Activated CD4-positive, alpha-beta T cell treated with anti-CD3 and anti-CD28 coated beads, Interleukin-2, amount 10 ng/mL, durations not matched to agents 7 days and 5 days (primary cell): ENCODE measurements at regions not wholly inside any gene's neighbourhood (a gene's known extent, or its start where the extent isn't known, plus 50 kb on each side); places are given as distances from the start of the nearest gene placed in this dataset.
"Not testable (repeated sequence)": the region's sequence is repeated elsewhere in the genome, so short reads cannot be mapped to it uniquely, and the experiment has no call there.

ENCODE experiments used
- CTCF ChIA-PET: fragments of 350-600 bp; sonication (Branson Sonifier 250); formaldehyde crosslinking; loops from one replicate; lab custom pipeline; 2021; ENCODE audit warnings: antibody characterized with exemption; lab: Charles Lee
- POLR2A ChIA-PET: fragments of 350-600 bp; sonication (Branson Sonifier 250); formaldehyde crosslinking; loops from one replicate; lab custom pipeline; 2021; ENCODE audit warnings: antibody characterized with exemption; lab: Charles Lee
- DNase-seq: peaks from one replicate; pipeline ENCODE4 v3.0.0-alpha.2; 2020
- H3K27ac Mint-ChIP-seq: one replicate; pipeline ENCODE4 v1.8.0; 2021; ENCODE audit warnings: mild to moderate bottlenecking, moderate library complexity, mixed read lengths
- H3K27me3 Mint-ChIP-seq: one replicate; pipeline ENCODE4 v1.8.0; 2021; ENCODE audit warnings: mixed read lengths
- H3K36me3 Mint-ChIP-seq: one replicate; pipeline ENCODE4 v1.8.0; 2021; ENCODE audit warnings: low read depth, mixed read lengths
- H3K4me1 Mint-ChIP-seq: one replicate; pipeline ENCODE4 v1.8.0; 2021; ENCODE audit warnings: mixed read lengths
- H3K4me3 Mint-ChIP-seq: one replicate; pipeline ENCODE4 v1.8.0; 2021; ENCODE audit warnings: mild to moderate bottlenecking, moderate library complexity, mixed read lengths
- H3K9me3 Mint-ChIP-seq: one replicate; pipeline ENCODE4 v1.8.0; 2021; ENCODE audit warnings: mixed read lengths

DNA sequence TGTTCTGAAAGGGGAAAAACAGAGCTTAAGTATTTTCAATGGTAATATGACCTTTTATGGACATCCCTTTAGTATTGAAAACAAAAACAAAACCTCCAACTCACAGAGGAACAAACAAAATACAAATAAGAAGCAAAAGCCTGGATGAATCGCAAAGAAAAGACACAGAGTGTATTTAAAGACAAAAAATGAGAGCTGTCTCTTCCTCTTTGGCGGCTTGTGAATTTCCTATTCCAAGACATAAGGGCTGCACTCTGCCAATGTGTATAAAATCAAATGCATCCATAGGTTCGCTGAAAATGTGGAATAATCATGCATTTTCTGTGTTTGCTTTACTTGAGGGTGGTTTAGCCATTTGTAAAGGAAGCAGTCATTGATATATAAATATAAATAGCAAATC, 739.3 kb upstream of the ZNF608 start:
- ChIA-PET POLR2A (no interaction called here), CTCF (no interaction called here)
- Mint-ChIP-seq H3K4me1 (no peaks in the 10 kb centered on the region), H3K27me3 (no peaks in the 10 kb centered on the region), H3K4me3 (no peak overlapping the region), H3K27ac (no peak overlapping the region), H3K36me3 (no peaks in the 10 kb centered on the region), H3K9me3 (peaks cover 11% of the 10 kb centered on the region)
- no peak for DNase-seq

DNA sequence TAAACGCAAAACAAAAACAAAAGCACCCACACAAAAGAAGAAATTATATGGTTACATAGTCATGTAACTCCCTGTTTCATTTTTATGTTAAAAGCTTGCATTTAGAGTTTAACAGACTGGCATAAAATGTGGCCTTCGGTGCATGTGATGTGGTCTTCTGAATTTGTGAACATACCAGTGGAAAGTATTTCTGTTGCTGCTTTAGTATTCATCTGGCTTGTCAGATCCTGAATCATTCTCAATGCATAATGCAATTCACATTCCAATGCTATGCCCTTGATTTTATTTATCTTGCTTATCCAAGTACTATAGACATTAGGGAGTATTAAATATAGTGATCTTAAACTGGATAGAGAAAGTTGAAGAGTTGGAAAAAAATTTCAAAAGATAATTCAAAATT, 740.2 kb upstream of the ZNF608 start:
- DNase-seq: no peak
- no peak overlapping the region for H3K27ac Mint-ChIP-seq
- no peak overlapping the region for H3K4me3 Mint-ChIP-seq
- H3K36me3 Mint-ChIP-seq: no peaks in the 10 kb centered on the region
- ChIA-PET CTCF (no interaction called here), POLR2A (no interaction called here)
- no peaks in the 10 kb centered on the region for H3K4me1 Mint-ChIP-seq
- H3K9me3 Mint-ChIP-seq: peaks cover 11% of the 10 kb centered on the region
- H3K27me3 Mint-ChIP-seq: no peaks in the 10 kb centered on the region

DNA sequence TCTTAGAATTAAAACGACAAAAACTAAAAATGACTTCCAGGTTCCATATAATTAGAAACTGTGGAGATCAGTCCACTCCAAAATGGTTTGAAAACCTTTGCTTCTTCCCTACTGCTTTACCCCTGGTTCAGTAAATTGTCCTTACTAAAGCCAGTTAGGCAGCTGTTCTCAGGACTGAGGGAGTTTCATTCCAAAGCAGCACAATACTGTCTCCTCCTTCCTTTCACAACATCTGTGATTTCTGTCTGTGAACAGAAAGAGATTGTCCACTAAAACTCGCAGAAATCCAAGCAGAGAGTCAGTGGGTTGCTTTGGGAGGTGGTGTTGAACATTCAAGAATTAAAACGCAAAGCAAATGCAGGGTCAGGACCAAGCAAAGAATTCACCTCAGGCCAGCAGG, 740.8 kb upstream of the ZNF608 start:
- H3K4me1 Mint-ChIP-seq: no peaks in the 10 kb centered on the region
- ChIA-PET POLR2A (no interaction called here), CTCF (no interaction called here)
- no peak for DNase-seq
- H3K9me3 Mint-ChIP-seq: peaks cover 11% of the 10 kb centered on the region
- no peaks in the 10 kb centered on the region for H3K36me3 Mint-ChIP-seq
- no peak overlapping the region for H3K4me3 Mint-ChIP-seq
- no peak overlapping the region for H3K27ac Mint-ChIP-seq
- no peaks in the 10 kb centered on the region for H3K27me3 Mint-ChIP-seq

DNA sequence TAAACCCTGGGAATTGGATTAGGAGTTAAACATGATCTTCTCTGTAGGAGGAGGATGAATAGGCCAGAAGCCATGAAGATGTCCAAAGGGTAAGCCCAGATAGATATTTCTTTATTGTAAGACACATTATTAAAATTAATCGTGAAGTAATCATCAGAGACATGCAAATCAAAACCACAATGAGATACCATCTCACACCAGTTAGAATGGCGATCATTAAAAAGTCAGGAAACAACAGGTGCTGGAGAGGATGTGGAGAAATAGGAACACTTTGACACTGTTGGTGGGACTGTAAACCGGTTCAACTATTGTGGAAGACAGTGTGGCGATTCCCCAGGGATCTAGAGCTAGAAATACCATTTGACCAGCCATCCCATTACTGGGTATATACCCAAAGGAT, 741.2 kb upstream of the ZNF608 start:
- POLR2A ChIA-PET: not testable (repeated sequence)

DNA sequence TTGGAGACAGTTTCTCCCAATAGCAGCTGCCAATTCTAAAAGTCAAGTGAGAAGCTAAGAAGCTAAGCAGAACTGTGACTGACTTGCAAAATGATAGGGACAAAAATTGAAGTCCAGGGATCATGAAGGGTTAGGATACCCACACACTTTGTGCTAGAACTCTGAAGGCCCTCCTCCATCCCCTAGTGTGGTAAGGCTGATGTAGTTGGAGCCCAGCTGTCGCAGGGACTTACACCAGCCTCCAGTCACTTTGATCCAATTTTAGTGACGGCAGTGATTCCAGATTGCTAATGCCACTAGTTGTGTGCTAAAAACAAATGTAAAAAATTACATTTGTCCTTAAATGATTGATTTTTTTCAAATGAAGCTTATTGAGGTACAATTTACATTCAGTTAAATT, 742.7 kb upstream of the ZNF608 start:
- CTCF ChIA-PET: no interaction called here
- H3K36me3 Mint-ChIP-seq: no peaks in the 10 kb centered on the region
- no peak overlapping the region for H3K4me3 Mint-ChIP-seq
- H3K27ac Mint-ChIP-seq: no peak overlapping the region
- H3K9me3 Mint-ChIP-seq: peaks cover 11% of the 10 kb centered on the region
- no peaks in the 10 kb centered on the region for H3K4me1 Mint-ChIP-seq
- no peaks in the 10 kb centered on the region for H3K27me3 Mint-ChIP-seq
- no peak for DNase-seq
- POLR2A ChIA-PET: no interaction called here

More for the DNA sequence above, 741.2 kb upstream of the ZNF608 start:
- H3K36me3 Mint-ChIP-seq, CTCF ChIA-PET, H3K4me3 Mint-ChIP-seq, H3K4me1 Mint-ChIP-seq, H3K27me3 Mint-ChIP-seq, DNase-seq, H3K27ac Mint-ChIP-seq: not testable (repeated sequence)
- H3K9me3 Mint-ChIP-seq: peaks cover 11% of the 10 kb centered on the region

DNA sequence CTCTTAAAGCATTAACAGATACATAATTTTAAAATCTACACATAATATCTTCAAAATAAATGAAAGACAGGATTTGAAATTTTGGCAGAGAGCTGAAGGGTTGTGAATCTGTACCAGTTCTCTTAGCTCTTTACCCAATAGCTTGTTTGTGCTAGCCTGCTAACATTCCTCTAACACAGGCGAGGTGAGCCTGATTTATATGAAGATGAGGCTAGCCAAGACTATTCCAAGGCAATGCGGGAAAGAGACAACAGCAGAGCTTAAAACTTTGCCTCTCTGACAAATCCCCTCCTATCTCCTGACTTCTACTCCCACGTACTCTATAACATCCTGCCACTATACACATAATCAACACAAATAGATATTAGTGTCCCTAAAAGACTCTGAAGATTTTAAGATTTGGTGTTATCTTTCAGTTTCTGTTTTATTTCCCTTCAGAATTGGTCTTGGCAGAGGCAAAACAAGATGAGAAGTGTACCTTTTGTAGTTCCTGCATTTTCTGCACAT, 745.6 kb upstream of the ZNF608 start:
- H3K4me1 Mint-ChIP-seq: no peaks in the 10 kb centered on the region
- ChIA-PET CTCF (no interaction called here), POLR2A (no interaction called here)
- H3K36me3 Mint-ChIP-seq: no peaks in the 10 kb centered on the region
- H3K27me3 Mint-ChIP-seq: no peaks in the 10 kb centered on the region
- no peak overlapping the region for H3K27ac Mint-ChIP-seq
- H3K9me3 Mint-ChIP-seq: peaks cover 8% of the 10 kb centered on the region
- no peak for DNase-seq
- H3K4me3 Mint-ChIP-seq: no peak overlapping the region

DNA sequence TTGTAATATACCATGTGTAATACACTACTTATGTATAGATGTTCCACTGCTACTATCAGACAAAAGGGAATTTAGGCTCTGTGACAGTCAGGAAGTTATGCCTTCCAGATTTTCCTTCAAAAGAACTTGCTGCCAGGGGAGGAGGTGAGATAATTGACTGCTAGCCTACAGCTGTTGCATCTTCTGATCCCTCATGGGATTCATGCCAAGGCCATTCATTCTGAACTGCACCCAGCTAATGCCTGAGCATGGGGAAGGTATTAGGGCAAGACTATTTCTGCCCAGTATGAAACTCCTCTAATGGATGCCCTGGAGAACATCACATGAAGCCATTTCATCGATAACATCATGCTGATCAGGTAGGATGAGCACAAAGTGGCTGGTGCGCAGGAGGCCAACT, 746.5 kb upstream of the ZNF608 start:
- Mint-ChIP-seq H3K4me1 (no peaks in the 10 kb centered on the region), H3K4me3 (no peak overlapping the region), H3K9me3 (peaks cover 3% of the 10 kb centered on the region), H3K27me3 (no peaks in the 10 kb centered on the region), H3K36me3 (no peaks in the 10 kb centered on the region), H3K27ac (no peak overlapping the region)
- no peak for DNase-seq
- ChIA-PET CTCF (no interaction called here), POLR2A (no interaction called here)

DNA sequence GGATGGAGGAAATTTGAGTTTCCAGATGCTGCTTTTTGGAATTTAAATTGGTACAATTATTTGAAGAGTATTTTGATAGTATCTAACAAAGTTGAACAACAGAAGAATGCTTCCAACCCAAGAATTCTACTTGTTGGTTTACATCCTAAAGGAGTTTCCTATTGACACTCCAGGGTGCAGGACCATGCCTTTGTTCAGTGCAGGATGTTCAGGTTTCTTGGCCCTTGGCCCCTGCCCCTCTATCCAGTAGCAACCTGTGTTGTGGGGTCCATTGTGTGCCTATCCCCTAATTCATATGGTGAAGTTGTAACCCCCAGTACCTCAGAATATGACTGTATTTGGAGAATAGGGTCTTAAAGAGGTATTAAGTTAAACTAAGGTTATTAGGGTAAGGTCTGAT, 750.0 kb upstream of the ZNF608 start:
- H3K27ac Mint-ChIP-seq: no peak overlapping the region
- no peaks in the 10 kb centered on the region for H3K4me1 Mint-ChIP-seq
- H3K9me3 Mint-ChIP-seq: no peaks in the 10 kb centered on the region
- no peak for DNase-seq
- no peaks in the 10 kb centered on the region for H3K36me3 Mint-ChIP-seq
- POLR2A ChIA-PET: no interaction called here
- no peaks in the 10 kb centered on the region for H3K27me3 Mint-ChIP-seq
- H3K4me3 Mint-ChIP-seq: no peak overlapping the region
- CTCF ChIA-PET: no interaction called here

DNA sequence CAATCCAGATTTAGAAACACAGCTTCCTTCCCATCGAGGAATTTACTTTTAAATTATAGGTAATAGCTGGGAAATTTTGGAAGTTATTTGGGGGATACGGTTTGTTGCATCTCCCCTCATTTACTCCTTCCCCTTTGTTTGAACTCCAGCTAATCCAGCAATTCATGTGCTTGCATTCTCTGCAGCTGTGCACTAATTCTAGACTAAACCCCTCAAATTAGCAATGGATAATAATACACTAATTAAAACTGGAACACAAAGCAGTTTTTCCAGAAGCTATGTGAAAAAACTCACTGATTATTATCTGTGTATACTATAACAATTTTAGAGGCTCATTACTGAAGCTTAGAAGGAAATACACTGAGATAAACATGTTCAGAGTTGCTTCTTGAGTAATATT, 751.2 kb upstream of the ZNF608 start:
- H3K27me3 Mint-ChIP-seq: no peaks in the 10 kb centered on the region
- no peaks in the 10 kb centered on the region for H3K4me1 Mint-ChIP-seq
- H3K9me3 Mint-ChIP-seq: no peaks in the 10 kb centered on the region
- ChIA-PET CTCF (no interaction called here), POLR2A (no interaction called here)
- no peaks in the 10 kb centered on the region for H3K36me3 Mint-ChIP-seq
- no peak for DNase-seq
- no peak overlapping the region for H3K4me3 Mint-ChIP-seq
- no peak overlapping the region for H3K27ac Mint-ChIP-seq

DNA sequence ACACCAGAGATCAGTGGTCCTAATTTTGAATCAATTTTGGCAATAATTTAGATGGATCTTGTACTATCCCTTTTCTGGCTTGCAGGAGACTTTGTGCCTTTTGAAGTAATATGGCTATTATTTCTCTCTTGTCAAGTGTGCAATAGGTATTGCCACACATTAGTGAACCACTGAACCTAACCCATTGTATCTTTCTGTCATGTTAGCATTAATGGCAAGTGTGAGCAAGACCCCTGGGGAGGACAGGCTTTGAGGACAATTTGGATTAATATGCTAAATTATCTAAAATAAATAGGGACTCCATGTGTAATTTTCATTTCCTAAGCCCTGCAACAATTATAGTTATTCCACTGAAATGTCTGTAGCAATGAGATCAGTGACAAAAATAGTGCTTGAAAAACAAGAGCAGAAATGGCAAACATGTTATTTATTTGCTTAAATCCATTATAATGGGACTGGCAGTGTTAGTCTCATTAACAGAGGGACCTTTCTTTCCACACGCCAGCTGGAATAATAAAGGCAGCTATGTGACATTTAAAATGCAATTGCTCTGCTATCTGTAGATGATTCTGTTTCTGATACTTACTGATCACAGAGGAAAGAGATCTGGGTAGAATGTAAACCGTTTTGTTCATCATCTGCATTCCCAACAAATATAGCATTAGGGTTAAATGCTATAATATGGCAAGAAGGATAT, 753.3 kb upstream of the ZNF608 start:
- POLR2A ChIA-PET: no interaction called here
- Mint-ChIP-seq H3K27me3 (no peaks in the 10 kb centered on the region), H3K4me1 (no peaks in the 10 kb centered on the region), H3K27ac (no peak overlapping the region), H3K36me3 (no peaks in the 10 kb centered on the region), H3K4me3 (no peak overlapping the region), H3K9me3 (peaks cover 3% of the 10 kb centered on the region)
- CTCF ChIA-PET: no interaction called here
- no peak for DNase-seq

DNA sequence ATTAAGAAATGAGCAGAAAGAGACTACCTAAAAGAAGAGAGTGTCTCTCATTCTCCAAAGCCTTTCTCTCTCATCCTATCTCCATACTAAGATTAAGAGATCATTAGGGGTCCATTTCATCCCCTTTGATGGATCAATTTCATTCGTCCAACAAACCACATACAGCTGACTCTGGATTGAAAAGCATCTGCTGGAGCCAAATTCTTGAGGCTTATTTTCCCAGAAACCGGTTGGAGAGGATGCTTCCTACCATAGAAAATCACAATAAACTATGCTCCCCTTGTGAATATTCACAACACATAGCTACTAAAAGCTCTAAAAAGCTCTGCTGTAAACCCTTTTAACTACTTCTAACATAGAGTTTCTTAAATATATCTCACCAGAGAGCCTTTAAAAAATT, 755.0 kb upstream of the ZNF608 start:
- Mint-ChIP-seq H3K36me3 (no peaks in the 10 kb centered on the region), H3K27ac (no peak overlapping the region), H3K4me3 (no peak overlapping the region), H3K4me1 (no peaks in the 10 kb centered on the region), H3K9me3 (peaks cover 3% of the 10 kb centered on the region), H3K27me3 (no peaks in the 10 kb centered on the region)
- DNase-seq: no peak
- CTCF ChIA-PET: no interaction called here
- POLR2A ChIA-PET: no interaction called here

DNA sequence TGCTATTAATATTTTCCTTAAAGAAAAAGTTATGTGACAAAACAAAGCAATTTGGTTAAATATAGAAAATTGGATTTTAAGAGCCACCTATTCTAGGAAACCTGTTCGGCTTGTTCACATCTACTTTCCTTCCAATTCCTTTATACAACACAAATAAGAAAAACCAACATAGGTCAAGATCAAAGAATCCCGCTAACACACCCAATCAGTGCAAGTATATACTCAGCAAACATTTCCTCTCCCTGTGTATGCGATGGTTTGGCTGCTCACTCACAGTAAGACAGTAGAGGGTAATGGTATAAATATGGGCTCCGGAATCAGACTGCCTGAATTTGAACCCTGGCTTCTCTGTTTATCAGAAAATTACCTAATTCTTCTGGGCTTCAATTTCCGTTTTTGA, 757.5 kb upstream of the ZNF608 start:
- H3K36me3 Mint-ChIP-seq: no peaks in the 10 kb centered on the region
- no peaks in the 10 kb centered on the region for H3K4me1 Mint-ChIP-seq
- CTCF ChIA-PET: no interaction called here
- H3K4me3 Mint-ChIP-seq: no peak overlapping the region
- no peak overlapping the region for H3K27ac Mint-ChIP-seq
- no peak for DNase-seq
- POLR2A ChIA-PET: no interaction called here
- H3K27me3 Mint-ChIP-seq: no peaks in the 10 kb centered on the region
- peaks cover 4% of the 10 kb centered on the region for H3K9me3 Mint-ChIP-seq

DNA sequence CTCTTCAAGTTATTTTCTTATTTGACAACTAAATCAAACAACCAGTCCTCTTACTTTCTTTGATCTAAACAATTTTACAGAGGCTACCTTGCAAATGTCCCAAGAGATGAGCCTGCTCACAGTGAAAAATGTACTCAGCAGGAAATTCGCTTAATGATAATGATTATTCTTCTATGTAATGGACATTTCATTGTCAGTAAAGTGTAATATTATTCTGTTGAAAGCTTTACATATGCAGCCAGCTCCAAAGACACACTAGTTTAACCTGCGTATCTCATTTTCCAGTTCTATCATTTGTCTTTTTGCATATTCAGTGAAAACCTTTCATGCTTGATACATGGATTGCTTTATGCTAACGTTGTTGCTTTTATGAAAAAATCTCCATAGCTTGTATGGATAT, 758.7 kb upstream of the ZNF608 start:
- Mint-ChIP-seq H3K27ac (no peak overlapping the region), H3K36me3 (no peaks in the 10 kb centered on the region), H3K4me1 (no peaks in the 10 kb centered on the region), H3K27me3 (no peaks in the 10 kb centered on the region), H3K4me3 (no peak overlapping the region), H3K9me3 (peaks cover 4% of the 10 kb centered on the region)
- CTCF ChIA-PET: no interaction called here
- POLR2A ChIA-PET: no interaction called here
- no peak for DNase-seq

DNA sequence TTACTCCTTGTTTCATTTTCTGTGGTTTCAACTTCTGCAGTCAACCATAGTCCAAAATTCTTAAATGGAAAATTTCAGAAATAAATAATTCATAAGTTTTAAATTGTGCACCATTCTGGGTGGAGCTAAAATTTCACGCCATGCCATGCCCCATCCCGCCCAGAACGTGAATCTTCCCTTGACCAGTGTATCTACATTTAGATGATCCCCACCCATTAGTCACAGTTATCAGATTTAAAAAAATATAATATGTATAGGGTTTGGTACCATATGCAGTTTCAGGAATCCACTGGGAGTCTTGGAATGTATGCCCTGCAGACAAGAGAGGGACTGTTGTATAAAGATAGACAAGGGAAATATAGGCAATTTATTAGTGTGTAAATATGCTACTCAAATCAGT, 759.7 kb upstream of the ZNF608 start:
- no peak for DNase-seq
- Mint-ChIP-seq H3K9me3 (peaks cover 4% of the 10 kb centered on the region), H3K27me3 (no peaks in the 10 kb centered on the region), H3K36me3 (no peaks in the 10 kb centered on the region), H3K4me3 (no peak overlapping the region), H3K27ac (no peak overlapping the region), H3K4me1 (no peaks in the 10 kb centered on the region)
- CTCF ChIA-PET: no interaction called here
- POLR2A ChIA-PET: no interaction called here
